Epithelial cell of esophagus (primary cell): ENCODE measurements at regions not wholly inside any gene's neighbourhood (a gene's known extent, or its start where the extent isn't known, plus 50 kb on each side); places are given as distances from the start of the nearest gene placed in this dataset.

Experiments
- DNase-seq: peaks from one replicate; pipeline ENCODE4 v3.0.0; 2010; ENCODE audit warnings: low read depth
- H3K4me3 ChIP-seq: 2 replicates; pipeline ENCODE4 v1.5.1; 2011; ENCODE audit warnings: mild to moderate bottlenecking, low read length, control low read depth
- TF ChIP-seq, protein P1 (sequence below): IDR thresholded peaks from 2 replicates; pipeline ENCODE4 v1.5.1; 2011; ENCODE audit warnings: low read depth, mild to moderate bottlenecking, low read length, control low read depth, inconsistent platforms; ENCODE audit not compliant: insufficient read depth; ENCODE audit errors: missing control alignments

DNA sequence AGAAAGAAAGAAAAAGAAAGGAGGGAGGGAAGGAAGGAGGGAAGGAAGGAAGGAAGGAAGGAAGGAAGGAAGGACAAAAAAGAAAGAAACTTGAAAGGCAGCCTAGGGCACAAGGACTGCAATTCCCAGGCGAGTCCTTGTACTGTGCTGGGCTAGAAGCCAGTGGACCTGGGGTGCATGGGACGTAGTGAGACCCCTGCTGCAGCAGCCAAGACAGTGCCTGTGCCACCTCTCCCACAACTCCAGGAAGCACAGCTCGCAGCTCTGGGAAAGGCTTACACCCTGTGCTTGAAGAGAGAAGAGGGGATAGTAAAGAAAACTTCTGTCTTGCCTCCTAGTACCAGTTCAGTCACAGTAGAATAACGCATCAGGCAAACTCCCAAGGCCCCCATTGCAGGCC is 227.9 kb upstream of the CDH7 start:
- no peak overlapping the region for H3K4me3 ChIP-seq
- no peak for DNase-seq
- TF ChIP-seq, protein P1, sequence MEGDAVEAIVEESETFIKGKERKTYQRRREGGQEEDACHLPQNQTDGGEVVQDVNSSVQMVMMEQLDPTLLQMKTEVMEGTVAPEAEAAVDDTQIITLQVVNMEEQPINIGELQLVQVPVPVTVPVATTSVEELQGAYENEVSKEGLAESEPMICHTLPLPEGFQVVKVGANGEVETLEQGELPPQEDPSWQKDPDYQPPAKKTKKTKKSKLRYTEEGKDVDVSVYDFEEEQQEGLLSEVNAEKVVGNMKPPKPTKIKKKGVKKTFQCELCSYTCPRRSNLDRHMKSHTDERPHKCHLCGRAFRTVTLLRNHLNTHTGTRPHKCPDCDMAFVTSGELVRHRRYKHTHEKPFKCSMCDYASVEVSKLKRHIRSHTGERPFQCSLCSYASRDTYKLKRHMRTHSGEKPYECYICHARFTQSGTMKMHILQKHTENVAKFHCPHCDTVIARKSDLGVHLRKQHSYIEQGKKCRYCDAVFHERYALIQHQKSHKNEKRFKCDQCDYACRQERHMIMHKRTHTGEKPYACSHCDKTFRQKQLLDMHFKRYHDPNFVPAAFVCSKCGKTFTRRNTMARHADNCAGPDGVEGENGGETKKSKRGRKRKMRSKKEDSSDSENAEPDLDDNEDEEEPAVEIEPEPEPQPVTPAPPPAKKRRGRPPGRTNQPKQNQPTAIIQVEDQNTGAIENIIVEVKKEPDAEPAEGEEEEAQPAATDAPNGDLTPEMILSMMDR, result no peak

DNA sequence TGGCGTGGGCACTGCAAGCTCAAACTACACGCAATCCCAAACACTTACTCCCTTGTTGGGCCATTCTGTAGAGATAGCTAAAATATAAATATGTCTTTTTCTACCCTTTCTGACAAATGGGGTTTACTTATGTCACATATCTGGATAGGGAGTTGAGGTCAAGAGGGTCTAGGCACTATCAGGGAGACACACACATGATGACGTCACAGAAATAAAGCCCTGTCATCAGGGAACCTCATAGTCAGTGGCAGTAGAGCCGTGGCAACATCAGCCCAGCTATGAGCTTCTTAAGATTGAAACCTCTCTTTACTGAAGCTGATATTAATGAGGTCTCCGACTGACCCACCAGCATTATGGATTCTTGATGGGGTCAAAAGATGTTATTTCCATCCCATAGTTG is 234.6 kb upstream of the CDH7 start:
- H3K4me3 ChIP-seq, result no peak overlapping the region
- TF ChIP-seq, protein P1, result no peak
- DNase-seq, result no peak

DNA sequence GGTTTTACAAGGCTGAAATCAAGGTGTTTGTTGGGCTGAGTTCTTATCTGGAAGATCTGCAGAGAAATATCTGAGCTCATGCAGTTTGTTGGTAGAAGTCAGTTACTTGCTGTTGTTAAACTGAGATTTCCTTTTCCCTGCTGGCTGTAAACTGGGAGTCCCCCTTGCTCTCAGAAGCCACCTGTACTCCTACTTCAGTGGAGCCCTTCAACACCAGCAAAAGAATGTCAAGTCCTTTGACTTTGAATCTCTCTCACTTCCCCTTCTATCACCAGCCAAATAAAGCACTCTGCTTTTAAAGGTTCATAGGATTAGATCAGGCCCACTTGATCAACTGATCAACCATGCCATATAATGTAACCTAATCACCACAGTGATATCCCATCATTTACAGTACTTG is 252.2 kb upstream of the CDH7 start:
- TF ChIP-seq, protein P1, result no peak
- no peak overlapping the region for H3K4me3 ChIP-seq
- DNase-seq, result no peak

DNA sequence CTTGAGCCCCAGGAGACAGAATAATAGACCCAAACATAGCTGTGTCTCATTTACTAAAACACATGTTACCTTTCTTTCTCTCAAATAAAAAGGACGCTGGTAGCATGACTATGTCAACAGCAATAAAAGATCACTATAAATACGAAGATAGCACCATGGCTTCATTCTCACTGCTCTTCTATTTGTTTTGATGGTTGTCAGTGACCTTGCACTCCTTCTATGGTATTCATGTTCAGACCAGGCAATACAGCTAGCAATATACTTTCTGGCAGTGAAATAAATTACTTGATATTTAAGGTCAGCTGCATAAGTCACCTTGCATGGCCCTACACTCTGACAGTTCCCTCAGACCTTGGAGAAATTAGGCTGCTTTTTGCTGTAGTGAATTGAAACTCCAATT is 263.2 kb upstream of the CDH7 start:
- TF ChIP-seq, protein P1, result no peak
- H3K4me3 ChIP-seq, result no peak overlapping the region
- no peak for DNase-seq

DNA sequence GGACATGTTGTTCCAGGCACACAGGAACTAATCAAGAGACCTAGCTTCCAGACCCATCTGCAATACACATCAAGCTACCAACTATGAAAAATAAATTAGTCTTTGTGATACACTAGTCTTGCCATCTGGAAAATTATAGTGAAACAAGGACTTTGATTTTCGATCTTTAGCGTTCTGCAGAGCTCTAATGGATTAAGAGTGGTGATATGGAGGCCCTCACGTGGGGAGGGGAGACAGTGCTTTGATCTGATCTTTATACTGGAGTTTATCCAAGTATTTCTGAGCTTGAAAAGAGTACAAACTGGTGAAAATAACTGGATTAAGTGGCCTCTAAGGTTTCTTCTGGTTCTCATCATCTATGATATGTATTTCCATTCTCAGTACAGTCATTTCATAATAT is 273.4 kb upstream of the CDH7 start:
- DNase-seq, result no peak
- H3K4me3 ChIP-seq, result no peak overlapping the region
- TF ChIP-seq, protein P1, result no peak

DNA sequence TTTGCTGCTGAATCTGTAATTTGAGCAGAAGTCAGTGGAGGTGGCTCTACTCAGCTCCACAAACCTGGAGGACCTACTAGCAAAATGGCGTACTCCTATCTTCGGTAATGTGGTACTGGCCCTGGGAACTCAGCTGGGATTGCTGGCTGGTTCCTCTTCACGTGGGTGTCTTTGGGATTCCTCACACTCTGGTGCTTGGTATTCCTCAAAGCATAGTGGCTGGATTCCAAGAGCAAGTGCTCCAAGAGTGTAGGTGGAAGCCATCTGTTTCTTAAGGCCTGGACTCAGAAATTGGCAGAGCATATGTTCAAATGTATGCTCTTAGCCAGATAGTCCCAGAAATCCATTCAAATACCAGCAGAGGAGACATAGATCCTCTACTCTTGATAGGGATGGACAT is 281.9 kb upstream of the CDH7 start:
- TF ChIP-seq, protein P1, result no peak
- no peak overlapping the region for H3K4me3 ChIP-seq
- no peak for DNase-seq

DNA sequence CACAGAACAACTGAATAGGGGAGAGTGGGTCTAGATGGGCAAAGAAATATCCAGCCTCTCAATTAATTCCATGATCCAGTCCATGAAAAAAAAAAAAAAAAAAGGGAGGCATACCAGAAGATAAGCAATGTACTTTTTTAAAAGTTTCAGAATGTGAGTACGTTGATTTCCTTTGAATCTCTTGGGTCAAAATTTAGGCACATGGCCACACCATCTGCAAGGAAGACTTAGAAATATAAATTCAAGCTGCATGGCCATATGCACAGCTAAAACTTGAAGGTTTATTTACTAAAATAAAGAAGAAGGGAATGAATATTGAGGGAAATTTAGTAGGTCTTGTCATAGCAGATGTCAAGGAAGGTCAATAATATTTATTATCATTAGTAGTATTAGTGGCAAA is 286.5 kb upstream of the CDH7 start:
- DNase-seq, result no peak
- no peak overlapping the region for H3K4me3 ChIP-seq
- TF ChIP-seq, protein P1, result no peak
